ENCODE measurements at regions not wholly inside any gene's neighbourhood (a gene's known extent, or its start where the extent isn't known, plus 50 kb on each side); places are given as distances from the start of the nearest gene placed in this dataset.
A peak's percentile ranks its signal among the peaks of the same experiment; 100 is the strongest.

DNA sequence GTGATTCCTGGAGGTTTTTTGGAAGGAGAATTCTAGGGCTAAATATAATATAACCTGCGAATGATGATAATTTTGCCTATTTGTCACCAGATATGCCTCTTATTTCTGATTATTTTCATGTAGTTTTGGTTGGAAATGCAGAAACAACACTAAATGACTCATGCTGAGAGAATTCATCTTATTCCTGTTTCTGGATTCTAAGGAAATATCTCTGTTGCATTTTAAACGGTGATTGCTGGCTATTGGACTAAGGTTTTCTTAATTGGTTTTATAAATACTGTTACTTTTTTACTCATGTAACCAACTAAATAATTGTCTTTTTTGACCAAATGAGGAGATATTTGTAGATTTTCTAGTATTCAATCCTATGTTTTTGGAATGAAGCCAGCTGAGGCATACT lies 204.9 kb upstream of the NPSR1 start:
- Histone ChIP-seq H3K36me3 (ENCODE audit: insufficient read depth, insufficient read length, low read length) (no peaks in the 10 kb centered on the region), H3K27me3 (ENCODE audit: insufficient read depth, insufficient read length) (no peaks in the 10 kb centered on the region), H3K9ac (ENCODE audit: insufficient read length, low read depth) (no peak overlapping the region), H3K9me3 (ENCODE audit: insufficient read depth, low read length) (no peaks in the 10 kb centered on the region), H3K4me1 (ENCODE audit: insufficient read depth, insufficient read length) (peaks cover 3% of the 10 kb centered on the region), H3K4me3 (ENCODE audit: insufficient read length, low read depth) (no peak overlapping the region)
- TF ChIP-seq ZNF274 (IDR thresholded peaks at IDR 0.05; ENCODE audit: low read depth, low read length): no peak
- TF ChIP-seq YY1 (IDR thresholded peaks at IDR 0.05; ENCODE audit: insufficient read depth, insufficient read length): no peak
- TF ChIP-seq SUZ12 (IDR thresholded peaks at IDR 0.05; ENCODE audit: extremely low read depth, insufficient read depth, insufficient read length): no peak
- DNase-seq (ENCODE audit: low read depth, low spot score): no peak

- no peak for TF ChIP-seq ZNF274 (IDR thresholded peaks at IDR 0.05; ENCODE audit: low read depth, low read length)
- no peak for TF ChIP-seq SUZ12 (IDR thresholded peaks at IDR 0.05; ENCODE audit: extremely low read depth, insufficient read depth, insufficient read length)
- no peak for TF ChIP-seq YY1 (IDR thresholded peaks at IDR 0.05; ENCODE audit: insufficient read depth, insufficient read length)
Observed at GRCh38 chr7:34454381-34454780, 203.6 kb upstream of the NPSR1 start.

GRCh38 chr7:34457329-34457728 lies 200.7 kb upstream of the NPSR1 start:
- DNase-seq (ENCODE audit: low read depth, low spot score): peak; percentile 20
- Histone ChIP-seq H3K9me3 (ENCODE audit: insufficient read depth, low read length) (no peaks in the 10 kb centered on the region), H3K36me3 (ENCODE audit: insufficient read depth, insufficient read length, low read length) (no peaks in the 10 kb centered on the region), H3K9ac (ENCODE audit: insufficient read length, low read depth) (no peak overlapping the region), H3K4me1 (ENCODE audit: insufficient read depth, insufficient read length) (peaks cover 3% of the 10 kb centered on the region), H3K27me3 (ENCODE audit: insufficient read depth, insufficient read length) (no peaks in the 10 kb centered on the region), H3K4me3 (ENCODE audit: insufficient read length, low read depth) (no peak overlapping the region)
- TF ChIP-seq ZNF274 (IDR thresholded peaks at IDR 0.05; ENCODE audit: low read depth, low read length) (no peak), YY1 (IDR thresholded peaks at IDR 0.05; ENCODE audit: insufficient read depth, insufficient read length) (peak; percentile 16)

More at GRCh38 chr7:34454381-34454780, 203.6 kb upstream of the NPSR1 start:
- H3K4me3 ChIP-seq (ENCODE audit: insufficient read length, low read depth): no peak overlapping the region
- H3K4me1 ChIP-seq (ENCODE audit: insufficient read depth, insufficient read length): peaks cover 3% of the 10 kb centered on the region
- H3K36me3 ChIP-seq (ENCODE audit: insufficient read depth, insufficient read length, low read length): no peaks in the 10 kb centered on the region
- no peaks in the 10 kb centered on the region for H3K9me3 ChIP-seq (ENCODE audit: insufficient read depth, low read length)
- H3K27me3 ChIP-seq (ENCODE audit: insufficient read depth, insufficient read length): no peaks in the 10 kb centered on the region
- DNase-seq (ENCODE audit: low read depth, low spot score): no peak
- H3K9ac ChIP-seq (ENCODE audit: insufficient read length, low read depth): no peak overlapping the region

GRCh38 chr7:34463830-34464229 lies 194.2 kb upstream of the NPSR1 start:
- Histone ChIP-seq H3K9me3 (ENCODE audit: insufficient read depth, low read length) (no peaks in the 10 kb centered on the region), H3K9ac (ENCODE audit: insufficient read length, low read depth) (no peak overlapping the region), H3K27me3 (ENCODE audit: insufficient read depth, insufficient read length) (no peaks in the 10 kb centered on the region), H3K36me3 (ENCODE audit: insufficient read depth, insufficient read length, low read length) (no peaks in the 10 kb centered on the region), H3K4me3 (ENCODE audit: insufficient read length, low read depth) (no peak overlapping the region), H3K4me1 (ENCODE audit: insufficient read depth, insufficient read length) (no peaks in the 10 kb centered on the region)
- peak; percentile 39 for DNase-seq (ENCODE audit: low read depth, low spot score)
- TF ChIP-seq ZNF274 (IDR thresholded peaks at IDR 0.05; ENCODE audit: low read depth, low read length) (no peak), SUZ12 (IDR thresholded peaks at IDR 0.05; ENCODE audit: extremely low read depth, insufficient read depth, insufficient read length) (no peak), YY1 (IDR thresholded peaks at IDR 0.05; ENCODE audit: insufficient read depth, insufficient read length) (no peak)

DNA sequence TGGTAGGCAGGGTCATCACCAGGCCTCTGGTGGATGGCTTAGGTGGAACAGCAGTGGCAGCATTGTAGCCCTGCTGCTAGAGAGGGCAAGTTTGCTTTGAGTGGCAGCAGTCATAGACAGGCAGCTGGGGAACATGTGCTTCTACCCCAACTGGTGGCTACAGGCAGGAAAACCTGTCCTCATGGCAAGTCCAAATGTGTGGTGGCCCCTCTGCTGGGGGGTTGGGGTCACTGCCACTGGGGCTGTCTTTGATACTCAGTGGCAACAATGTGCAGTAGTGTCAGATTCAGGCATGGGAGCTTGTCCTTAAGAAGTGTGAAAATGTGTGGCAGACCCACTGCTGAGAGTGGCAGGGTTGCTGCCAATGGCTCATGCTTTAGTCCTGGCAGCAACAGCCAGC lies 186.2 kb upstream of the NPSR1 start:
- Histone ChIP-seq H3K4me1 (ENCODE audit: insufficient read depth, insufficient read length) (no peaks in the 10 kb centered on the region), H3K9me3 (ENCODE audit: insufficient read depth, low read length) (no peaks in the 10 kb centered on the region), H3K9ac (ENCODE audit: insufficient read length, low read depth) (no peak overlapping the region), H3K27me3 (ENCODE audit: insufficient read depth, insufficient read length) (no peaks in the 10 kb centered on the region), H3K36me3 (ENCODE audit: insufficient read depth, insufficient read length, low read length) (no peaks in the 10 kb centered on the region), H3K4me3 (ENCODE audit: insufficient read length, low read depth) (no peak overlapping the region)
- TF ChIP-seq ZNF274 (IDR thresholded peaks at IDR 0.05; ENCODE audit: low read depth, low read length): no peak
- no peak for TF ChIP-seq YY1 (IDR thresholded peaks at IDR 0.05; ENCODE audit: insufficient read depth, insufficient read length)
- TF ChIP-seq SUZ12 (IDR thresholded peaks at IDR 0.05; ENCODE audit: extremely low read depth, insufficient read depth, insufficient read length): no peak
- no peak for DNase-seq (ENCODE audit: low read depth, low spot score)

DNA sequence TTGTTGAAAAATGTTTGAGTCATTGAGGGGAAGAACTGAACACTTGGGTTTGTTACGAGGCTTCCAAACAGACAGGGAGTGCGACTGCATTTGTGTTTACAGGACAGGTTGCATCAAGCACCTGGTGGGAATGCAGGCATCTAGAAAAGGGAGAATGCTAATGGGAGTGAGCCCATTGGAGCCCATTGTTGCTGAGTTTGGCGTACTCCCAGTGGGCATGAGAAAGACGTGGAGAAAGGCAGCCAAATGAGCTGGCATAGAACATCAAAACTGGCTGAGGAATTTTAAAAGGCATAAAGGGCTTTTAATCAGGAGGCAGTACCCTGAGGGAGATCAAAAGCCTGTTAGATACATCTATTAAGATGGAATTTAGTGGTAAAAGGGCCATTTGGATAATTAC lies 171.6 kb upstream of the NPSR1 start:
- Histone ChIP-seq H3K4me1 (ENCODE audit: insufficient read depth, insufficient read length) (no peaks in the 10 kb centered on the region), H3K9ac (ENCODE audit: insufficient read length, low read depth) (no peak overlapping the region), H3K4me3 (ENCODE audit: insufficient read length, low read depth) (no peak overlapping the region), H3K27me3 (ENCODE audit: insufficient read depth, insufficient read length) (no peaks in the 10 kb centered on the region), H3K36me3 (ENCODE audit: insufficient read depth, insufficient read length, low read length) (no peaks in the 10 kb centered on the region), H3K9me3 (ENCODE audit: insufficient read depth, low read length) (no peaks in the 10 kb centered on the region)
- no peak for TF ChIP-seq ZNF274 (IDR thresholded peaks at IDR 0.05; ENCODE audit: low read depth, low read length)
- no peak for TF ChIP-seq YY1 (IDR thresholded peaks at IDR 0.05; ENCODE audit: insufficient read depth, insufficient read length)
- TF ChIP-seq SUZ12 (IDR thresholded peaks at IDR 0.05; ENCODE audit: extremely low read depth, insufficient read depth, insufficient read length): no peak
- no peak for DNase-seq (ENCODE audit: low read depth, low spot score)

DNA sequence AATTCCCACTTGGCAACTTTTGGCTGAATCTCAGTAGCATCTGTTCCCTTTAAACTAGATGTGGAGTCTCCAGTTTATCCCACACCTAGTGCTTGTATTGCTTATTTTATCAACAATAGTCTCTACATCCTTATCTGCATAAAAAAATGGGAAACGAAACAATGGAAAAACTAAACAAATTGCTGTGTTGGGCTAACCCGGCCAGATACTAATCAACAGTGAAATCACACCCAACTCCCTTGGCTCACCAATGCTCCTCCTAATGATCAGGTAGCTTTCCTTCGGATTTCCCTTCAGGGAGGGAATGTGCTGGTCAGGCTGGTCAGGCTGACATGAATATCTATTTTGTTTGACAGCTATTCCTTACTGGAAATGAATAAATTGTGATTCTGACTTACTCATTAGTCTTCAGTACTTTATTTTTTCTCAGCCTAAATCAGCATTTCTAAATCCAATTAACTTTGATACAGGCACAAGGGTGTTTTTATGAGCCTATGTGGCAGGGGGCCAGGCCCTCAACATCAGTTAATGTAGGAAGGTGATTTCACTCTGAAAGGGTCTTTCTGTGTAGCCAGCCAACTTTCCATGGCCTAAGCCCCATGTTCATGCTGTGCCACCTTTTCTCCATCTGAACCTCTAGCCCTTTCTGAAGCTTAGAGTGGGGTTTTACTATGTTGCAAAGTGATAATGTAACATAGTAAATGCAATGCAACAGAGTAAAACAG lies 170.5 kb upstream of the NPSR1 start:
- Histone ChIP-seq H3K9ac (ENCODE audit: insufficient read length, low read depth) (no peak overlapping the region), H3K27me3 (ENCODE audit: insufficient read depth, insufficient read length) (no peaks in the 10 kb centered on the region), H3K36me3 (ENCODE audit: insufficient read depth, insufficient read length, low read length) (no peaks in the 10 kb centered on the region), H3K4me3 (ENCODE audit: insufficient read length, low read depth) (no peak overlapping the region), H3K9me3 (ENCODE audit: insufficient read depth, low read length) (no peaks in the 10 kb centered on the region), H3K4me1 (ENCODE audit: insufficient read depth, insufficient read length) (no peaks in the 10 kb centered on the region)
- DNase-seq (ENCODE audit: low read depth, low spot score): no peak
- TF ChIP-seq ZNF274 (IDR thresholded peaks at IDR 0.05; ENCODE audit: low read depth, low read length) (no peak), SUZ12 (IDR thresholded peaks at IDR 0.05; ENCODE audit: extremely low read depth, insufficient read depth, insufficient read length) (no peak), YY1 (IDR thresholded peaks at IDR 0.05; ENCODE audit: insufficient read depth, insufficient read length) (no peak)
